Loucy (cell line): ENCODE measurements at regions not wholly inside any gene's neighbourhood (a gene's known extent, or its start where the extent isn't known, plus 50 kb on each side); places are given as distances from the start of the nearest gene placed in this dataset.

Source experiments
- H2AFZ ChIP-seq: fragments of 200-600 bp; sonication (generic); 2 replicates; pipeline ENCODE4 v1.6.0; 2016; ENCODE audit warnings: antibody characterized with exemption, mild to moderate bottlenecking, low read length, moderate library complexity
- H3F3A ChIP-seq: fragments of 200-600 bp; 2 replicates; pipeline ENCODE4 v1.6.0; 2016; ENCODE audit warnings: antibody characterized with exemption, low read depth, mild to moderate bottlenecking
- H3K27me3 ChIP-seq: fragments of 200-600 bp; sonication (generic); 2 replicates; pipeline ENCODE4 v1.6.1; 2014; ENCODE audit warnings: low read length, mild to moderate bottlenecking; ENCODE audit not compliant: insufficient read depth, poor library complexity, severe bottlenecking
- H3K36me3 ChIP-seq: fragments of 200-600 bp; sonication (generic); 2 replicates; pipeline ENCODE4 v1.6.1; 2016; ENCODE audit warnings: low read length; ENCODE audit not compliant: insufficient read depth
- H3K4me1 ChIP-seq: fragments of 200-600 bp; sonication (generic); 2 replicates; pipeline ENCODE4 v1.5.1; 2014; ENCODE audit warnings: low read length, mild to moderate bottlenecking; ENCODE audit not compliant: insufficient read depth, poor library complexity, severe bottlenecking
- H3K4me2 ChIP-seq: fragments of 200-600 bp; sonication (generic); 2 replicates; pipeline ENCODE4 v1.6.0; 2014; ENCODE audit warnings: antibody characterized with exemption, low read length, low read depth, mild to moderate bottlenecking; ENCODE audit not compliant: poor library complexity, severe bottlenecking
- H3K4me3 ChIP-seq: fragments of 200-600 bp; sonication (generic); 2 replicates; pipeline ENCODE4 v1.5.1; 2014; ENCODE audit warnings: low read length, mild to moderate bottlenecking, mixed read lengths; ENCODE audit not compliant: poor library complexity, severe bottlenecking
- H3K79me2 ChIP-seq: fragments of 200-600 bp; sonication (generic); 2 replicates; pipeline ENCODE4 v1.6.1; 2014; ENCODE audit warnings: low read length; ENCODE audit not compliant: insufficient read depth
- H3K9ac ChIP-seq: fragments of 200-600 bp; sonication (generic); 2 replicates; pipeline ENCODE4 v1.6.0; 2014; ENCODE audit warnings: mild to moderate bottlenecking, low read depth, low read length, moderate library complexity; ENCODE audit not compliant: poor library complexity, severe bottlenecking
- H3K9me2 ChIP-seq: fragments of 200-600 bp; sonication (generic); replicated peaks from 2 replicates; pipeline ENCODE4 v1.6.1; 2016; ENCODE audit warnings: low read depth, low read length, mixed read lengths
- H3K9me3 ChIP-seq: fragments of 200-600 bp; sonication (generic); 2 replicates; pipeline ENCODE4 v1.6.1; 2014; ENCODE audit warnings: mild to moderate bottlenecking, antibody characterized with exemption, low read length, low read depth; ENCODE audit not compliant: insufficient read depth
- H4K20me1 ChIP-seq: fragments of 200-600 bp; sonication (generic); 2 replicates; pipeline ENCODE4 v1.6.0; 2014; ENCODE audit warnings: antibody characterized with exemption, low read length, mild to moderate bottlenecking; ENCODE audit not compliant: insufficient read depth, poor library complexity, severe bottlenecking
- EZH2phosphoT487 ChIP-seq: fragments of 200-600 bp; IDR thresholded peaks from 2 replicates; pipeline ENCODE4 v1.6.1; 2018; ENCODE audit warnings: antibody characterized with exemption, mild to moderate bottlenecking, moderate library complexity, borderline replicate concordance
- TF ChIP-seq, protein P1 (sequence below): fragments of 200-600 bp; sonication (generic); conservative IDR thresholded peaks from 2 replicates; pipeline ENCODE4 v1.5.1; 2014; ENCODE audit warnings: mild to moderate bottlenecking, antibody characterized with exemption, low read length

DNA sequence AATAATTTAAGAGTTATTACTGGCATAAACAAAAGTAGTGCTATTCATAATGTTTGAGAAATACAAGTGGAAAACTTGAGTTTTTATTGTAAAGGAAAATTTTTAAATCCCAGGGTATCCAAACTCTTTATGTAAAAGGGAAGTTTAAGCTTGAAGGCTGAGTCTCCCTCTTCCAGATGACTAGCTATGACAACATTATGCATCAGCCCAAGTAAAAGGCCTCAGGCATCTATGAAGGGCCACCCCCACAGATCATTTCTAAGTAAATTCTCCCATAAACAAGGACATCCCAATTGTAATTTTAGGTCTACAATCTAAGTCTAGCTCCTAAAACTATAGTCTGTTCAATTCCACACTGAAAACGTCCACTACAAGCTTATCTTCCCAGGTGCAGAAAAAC lies 166.2 kb upstream of the STEAP1 start:
- no peak overlapping the region for H3K4me3 ChIP-seq
- TF ChIP-seq EZH2phosphoT487, result no peak
- TF ChIP-seq, protein P1, sequence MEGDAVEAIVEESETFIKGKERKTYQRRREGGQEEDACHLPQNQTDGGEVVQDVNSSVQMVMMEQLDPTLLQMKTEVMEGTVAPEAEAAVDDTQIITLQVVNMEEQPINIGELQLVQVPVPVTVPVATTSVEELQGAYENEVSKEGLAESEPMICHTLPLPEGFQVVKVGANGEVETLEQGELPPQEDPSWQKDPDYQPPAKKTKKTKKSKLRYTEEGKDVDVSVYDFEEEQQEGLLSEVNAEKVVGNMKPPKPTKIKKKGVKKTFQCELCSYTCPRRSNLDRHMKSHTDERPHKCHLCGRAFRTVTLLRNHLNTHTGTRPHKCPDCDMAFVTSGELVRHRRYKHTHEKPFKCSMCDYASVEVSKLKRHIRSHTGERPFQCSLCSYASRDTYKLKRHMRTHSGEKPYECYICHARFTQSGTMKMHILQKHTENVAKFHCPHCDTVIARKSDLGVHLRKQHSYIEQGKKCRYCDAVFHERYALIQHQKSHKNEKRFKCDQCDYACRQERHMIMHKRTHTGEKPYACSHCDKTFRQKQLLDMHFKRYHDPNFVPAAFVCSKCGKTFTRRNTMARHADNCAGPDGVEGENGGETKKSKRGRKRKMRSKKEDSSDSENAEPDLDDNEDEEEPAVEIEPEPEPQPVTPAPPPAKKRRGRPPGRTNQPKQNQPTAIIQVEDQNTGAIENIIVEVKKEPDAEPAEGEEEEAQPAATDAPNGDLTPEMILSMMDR, result no peak

DNA sequence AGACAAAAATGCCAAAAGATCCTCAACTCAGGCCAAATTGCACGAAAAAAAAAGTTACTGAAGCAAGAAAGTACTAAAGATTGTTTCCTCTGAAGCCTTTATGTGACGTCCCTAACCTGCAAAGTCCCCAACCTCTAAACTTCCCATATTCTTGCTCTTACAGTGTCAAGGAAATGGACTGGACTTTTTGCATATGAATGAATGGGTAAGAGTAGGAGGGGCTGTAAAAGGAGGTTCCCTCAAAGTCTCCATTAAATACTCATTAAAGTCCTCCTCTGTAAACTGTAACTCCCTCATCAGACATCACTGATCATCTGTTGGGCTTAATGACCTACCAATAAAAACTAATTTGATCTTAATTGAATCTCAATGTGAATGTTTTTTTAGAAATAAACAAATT lies 164.8 kb upstream of the STEAP1 start:
- Histone ChIP-seq H3F3A (no peaks in the 10 kb centered on the region), H3K9me2 (no peaks in the 10 kb centered on the region), H2AFZ (no peak overlapping the region), H4K20me1 (no peaks in the 10 kb centered on the region), H3K9ac (no peak overlapping the region), H3K4me1 (no peaks in the 10 kb centered on the region), H3K79me2 (no peaks in the 10 kb centered on the region), H3K36me3 (no peaks in the 10 kb centered on the region), H3K9me3 (no peaks in the 10 kb centered on the region; the same call in 1 of the 2 replicates), H3K4me3 (no peak overlapping the region), H3K27me3 (no peaks in the 10 kb centered on the region), H3K4me2 (no peak overlapping the region)
- TF ChIP-seq EZH2phosphoT487, result no peak
- TF ChIP-seq, protein P1, result no peak

More for the DNA sequence above, 166.2 kb upstream of the STEAP1 start:
- Histone ChIP-seq H3F3A (no peaks in the 10 kb centered on the region), H3K4me1 (no peaks in the 10 kb centered on the region), H3K27me3 (no peaks in the 10 kb centered on the region), H3K9me2 (no peaks in the 10 kb centered on the region), H3K79me2 (no peaks in the 10 kb centered on the region), H3K36me3 (no peaks in the 10 kb centered on the region), H3K9ac (no peak overlapping the region), H2AFZ (no peak overlapping the region), H3K4me2 (no peak overlapping the region), H3K9me3 (no peaks in the 10 kb centered on the region; the same call in 1 of the 2 replicates), H4K20me1 (no peaks in the 10 kb centered on the region)

DNA sequence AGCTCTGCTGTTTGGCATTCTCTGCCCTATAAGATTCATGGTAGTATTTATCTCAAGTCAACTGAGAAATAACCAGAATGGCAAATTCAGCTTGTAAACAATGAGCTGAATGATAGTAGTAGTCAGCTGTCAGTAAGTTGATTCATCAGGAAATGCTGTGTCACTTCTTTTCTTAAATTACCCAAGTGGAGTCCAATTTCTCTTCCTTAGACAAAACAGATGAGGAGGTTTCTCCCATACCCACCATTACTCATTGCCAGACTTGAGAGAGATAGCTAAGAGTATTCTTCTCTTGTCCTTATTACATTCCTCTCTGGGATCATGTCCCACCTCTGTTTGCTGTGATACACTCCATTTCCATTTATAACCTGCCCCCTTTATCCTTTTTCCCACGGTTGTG lies 159.8 kb upstream of the STEAP1 start:
- Histone ChIP-seq H3F3A (no peaks in the 10 kb centered on the region), H3K4me2 (no peak overlapping the region), H3K9ac (no peak overlapping the region), H3K9me3 (no peaks in the 10 kb centered on the region; the same call in 1 of the 2 replicates), H3K27me3 (no peaks in the 10 kb centered on the region), H3K4me1 (no peaks in the 10 kb centered on the region), H3K4me3 (no peak overlapping the region), H3K9me2 (no peaks in the 10 kb centered on the region), H3K79me2 (no peaks in the 10 kb centered on the region), H2AFZ (no peak overlapping the region), H4K20me1 (no peaks in the 10 kb centered on the region), H3K36me3 (no peaks in the 10 kb centered on the region)
- no peak for TF ChIP-seq EZH2phosphoT487
- TF ChIP-seq, protein P1, result no peak
